SU-DHL-6 (cell line): ENCODE measurements at regions not wholly inside any gene's neighbourhood (a gene's known extent, or its start where the extent isn't known, plus 50 kb on each side); places are given as distances from the start of the nearest gene placed in this dataset.

Experiments
- CTCF ChIP-seq: fragments of 200-600 bp; sonication (generic); IDR thresholded peaks from one replicate; pipeline ENCODE4 v1.5.1; 2017; ENCODE audit warnings: antibody characterized with exemption, mild to moderate bottlenecking, low read length, moderate library complexity; ENCODE audit not compliant: insufficient read depth, poor library complexity, severe bottlenecking
- EZH2phosphoT487 ChIP-seq: fragments of 200-600 bp; sonication (generic), shearing (Covaris generic); conservative IDR thresholded peaks from 2 replicates; pipeline ENCODE4 v1.6.1; 2018; ENCODE audit warnings: mild to moderate bottlenecking, antibody characterized with exemption, low read length, moderate library complexity, mixed read lengths

DNA sequence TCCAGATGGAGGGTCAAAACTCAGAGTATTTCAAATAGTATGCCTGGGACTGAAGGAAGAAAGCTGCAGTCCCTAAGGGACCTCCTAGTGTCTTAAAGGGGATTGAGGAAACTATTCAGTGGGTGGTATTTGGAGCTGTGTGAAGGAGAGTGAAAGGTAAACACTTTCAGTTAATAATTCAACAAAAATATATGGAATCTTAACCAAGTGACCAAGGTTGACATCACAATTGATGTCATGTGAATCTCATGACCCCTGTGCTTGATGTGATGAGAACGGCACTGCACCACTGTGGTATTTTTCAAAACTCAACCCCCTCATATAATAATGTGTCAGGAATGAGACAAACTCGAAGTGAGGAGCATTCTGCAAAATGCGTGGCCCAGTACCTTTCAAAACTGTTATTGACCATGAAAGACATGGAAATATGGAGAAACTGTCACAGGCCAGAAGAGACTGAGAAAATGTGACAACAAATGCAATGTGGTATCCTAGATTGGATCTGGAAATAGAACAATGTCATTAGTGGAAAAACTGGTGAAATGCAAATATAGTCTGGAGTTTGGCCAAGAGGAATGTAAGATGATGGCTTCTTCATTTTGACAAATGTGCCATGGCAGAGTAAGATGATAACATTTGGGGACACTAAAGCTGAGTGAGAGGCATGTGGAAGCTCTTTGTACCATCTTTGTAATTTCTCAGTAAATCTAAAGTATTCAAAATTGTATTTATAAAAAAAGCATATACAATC lies 553.9 kb downstream of the RFC3 start:
- TF ChIP-seq CTCF (no peak), EZH2phosphoT487 (no peak)
